ENCODE measurements at regions not wholly inside any gene's neighbourhood (a gene's known extent, or its start where the extent isn't known, plus 50 kb on each side); places are given as distances from the start of the nearest gene placed in this dataset.

- Histone ChIP-seq H3K23ac (ENCODE audit: low read length in 2 of 2) (no peak overlapping the region), H3K4me3 (ENCODE audit: insufficient read depth in 1 of 2, low read depth in 1 of 2, low read length in 2 of 2) (no peak overlapping the region), H2AK5ac (ENCODE audit: low read length, severe bottlenecking) (no peak overlapping the region), H2AFZ (ENCODE audit: low read depth, low read length) (no peak overlapping the region), H3K27me3 (ENCODE audit: control insufficient read depth in 1 of 2, insufficient read depth in 1 of 2, low read length in 2 of 2) (no peaks in the 10 kb centered on the region), H3K4me1 (ENCODE audit: control insufficient read depth, insufficient read depth, low read depth, low read length) (no peaks in the 10 kb centered on the region), H2BK15ac (ENCODE audit: low read depth, poor library complexity, severe bottlenecking) (no peak overlapping the region), H3K18ac (ENCODE audit: low read depth in 1 of 2, low read length in 2 of 2) (no peak overlapping the region), H3K27ac (ENCODE audit: low read length, poor library complexity, severe bottlenecking) (no peak overlapping the region), H2BK12ac (ENCODE audit: low read length in 2 of 2) (no peak overlapping the region), H3K36me3 (ENCODE audit: control insufficient read depth in 1 of 2, insufficient read depth in 2 of 2, low read depth in 1 of 2, low read length in 2 of 2) (no peaks in the 10 kb centered on the region), H3K4me2 (ENCODE audit: low read length, poor library complexity, severe bottlenecking) (no peak overlapping the region), H3K4ac (ENCODE audit: low read depth in 1 of 2, low read length in 2 of 2) (no peak overlapping the region), H3K9me3 (ENCODE audit: control insufficient read depth, low read length) (no peaks in the 10 kb centered on the region), H2BK5ac (ENCODE audit: low read depth, low read length, poor library complexity, severe bottlenecking) (no peak overlapping the region), H3K14ac (ENCODE audit: low read length in 2 of 2) (no peak overlapping the region), H4K8ac (ENCODE audit: low read length) (no peak overlapping the region), H4K91ac (ENCODE audit: low read length) (no peak overlapping the region), H2BK120ac (ENCODE audit: low read depth, low read length) (no peak overlapping the region), H3K9ac (ENCODE audit: low read length) (no peak overlapping the region), H3K79me1 (replicated peaks; ENCODE audit: low read length, poor library complexity, severe bottlenecking) (no peaks in the 10 kb centered on the region)
- DNase-seq: no peak
- WGBS: no CpG with 5 or more reads among the region's 1 CpG
These were observed 165.9 kb upstream of the SETBP1 start for GRCh38 chr18:44514766-44515165.

DNA sequence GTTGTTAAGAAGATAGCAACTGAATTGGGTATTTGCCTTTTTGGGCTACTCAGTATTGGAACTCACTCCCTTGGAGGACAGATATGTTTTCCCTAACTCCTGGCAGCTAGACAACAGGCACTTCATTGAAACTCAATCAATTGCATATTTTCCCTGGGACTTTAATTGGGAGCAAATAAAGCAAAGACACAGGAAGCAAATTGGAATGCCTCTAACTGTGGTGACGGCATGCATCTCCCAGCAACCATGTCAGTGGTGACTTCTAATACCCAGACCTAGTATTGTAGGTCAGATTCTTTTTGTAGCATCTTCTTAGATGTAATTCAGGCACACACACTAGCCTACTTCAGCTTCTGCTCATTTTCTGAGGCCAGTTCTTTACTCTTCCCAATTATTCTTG lies 164.2 kb upstream of the SETBP1 start:
- H3K4me2 ChIP-seq (ENCODE audit: low read length, poor library complexity, severe bottlenecking): no peak overlapping the region
- H3K14ac ChIP-seq (ENCODE audit: low read length in 2 of 2): no peak overlapping the region
- H3K36me3 ChIP-seq (ENCODE audit: control insufficient read depth in 1 of 2, insufficient read depth in 2 of 2, low read depth in 1 of 2, low read length in 2 of 2): no peaks in the 10 kb centered on the region
- no peak overlapping the region for H2BK12ac ChIP-seq (ENCODE audit: low read length in 2 of 2)
- H2AFZ ChIP-seq (ENCODE audit: low read depth, low read length): no peak overlapping the region
- H4K8ac ChIP-seq (ENCODE audit: low read length): no peak overlapping the region
- no peak overlapping the region for H2BK5ac ChIP-seq (ENCODE audit: low read depth, low read length, poor library complexity, severe bottlenecking)
- no peak overlapping the region for H2BK15ac ChIP-seq (ENCODE audit: low read depth, poor library complexity, severe bottlenecking)
- no peak overlapping the region for H3K23ac ChIP-seq (ENCODE audit: low read length in 2 of 2)
- peaks cover 2% of the 10 kb centered on the region for H3K4me1 ChIP-seq (ENCODE audit: control insufficient read depth, insufficient read depth, low read depth, low read length)
- H3K4me3 ChIP-seq (ENCODE audit: insufficient read depth in 1 of 2, low read depth in 1 of 2, low read length in 2 of 2): no peak overlapping the region
- DNase-seq: no peak
- H3K4ac ChIP-seq (ENCODE audit: low read depth in 1 of 2, low read length in 2 of 2): no peak overlapping the region
- 77% methylated on average over 1 of the region's 1 CpG for WGBS
- no peak overlapping the region for H3K18ac ChIP-seq (ENCODE audit: low read depth in 1 of 2, low read length in 2 of 2)
- H2BK120ac ChIP-seq (ENCODE audit: low read depth, low read length): no peak overlapping the region
- no peak overlapping the region for H3K27ac ChIP-seq (ENCODE audit: low read length, poor library complexity, severe bottlenecking)
- no peaks in the 10 kb centered on the region for H3K27me3 ChIP-seq (ENCODE audit: control insufficient read depth in 1 of 2, insufficient read depth in 1 of 2, low read length in 2 of 2)
- no peaks in the 10 kb centered on the region for H3K9me3 ChIP-seq (ENCODE audit: control insufficient read depth, low read length)
- H3K79me1 ChIP-seq (replicated peaks; ENCODE audit: low read length, poor library complexity, severe bottlenecking): no peaks in the 10 kb centered on the region
- no peak overlapping the region for H4K91ac ChIP-seq (ENCODE audit: low read length)
- no peak overlapping the region for H3K9ac ChIP-seq (ENCODE audit: low read length)
- H2AK5ac ChIP-seq (ENCODE audit: low read length, severe bottlenecking): no peak overlapping the region

- H3K18ac ChIP-seq (ENCODE audit: low read depth in 1 of 2, low read length in 2 of 2): no peak overlapping the region
- H3K4me2 ChIP-seq (ENCODE audit: low read length, poor library complexity, severe bottlenecking): no peak overlapping the region
- no peaks in the 10 kb centered on the region for H3K79me1 ChIP-seq (replicated peaks; ENCODE audit: low read length, poor library complexity, severe bottlenecking)
- no peak overlapping the region for H4K91ac ChIP-seq (ENCODE audit: low read length)
- H3K9ac ChIP-seq (ENCODE audit: low read length): no peak overlapping the region
- H3K9me3 ChIP-seq (ENCODE audit: control insufficient read depth, low read length): no peaks in the 10 kb centered on the region
- H3K36me3 ChIP-seq (ENCODE audit: control insufficient read depth in 1 of 2, insufficient read depth in 2 of 2, low read depth in 1 of 2, low read length in 2 of 2): no peaks in the 10 kb centered on the region
- H3K4me3 ChIP-seq (ENCODE audit: insufficient read depth in 1 of 2, low read depth in 1 of 2, low read length in 2 of 2): no peak overlapping the region
- no peak overlapping the region for H3K23ac ChIP-seq (ENCODE audit: low read length in 2 of 2)
- no peak for DNase-seq
- no peak overlapping the region for H3K27ac ChIP-seq (ENCODE audit: low read length, poor library complexity, severe bottlenecking)
- H4K8ac ChIP-seq (ENCODE audit: low read length): no peak overlapping the region
- no peak overlapping the region for H2BK5ac ChIP-seq (ENCODE audit: low read depth, low read length, poor library complexity, severe bottlenecking)
- no peak overlapping the region for H2BK120ac ChIP-seq (ENCODE audit: low read depth, low read length)
- no peak overlapping the region for H2AK5ac ChIP-seq (ENCODE audit: low read length, severe bottlenecking)
- no peak overlapping the region for H3K14ac ChIP-seq (ENCODE audit: low read length in 2 of 2)
- no peaks in the 10 kb centered on the region for H3K27me3 ChIP-seq (ENCODE audit: control insufficient read depth in 1 of 2, insufficient read depth in 1 of 2, low read length in 2 of 2)
- H3K4ac ChIP-seq (ENCODE audit: low read depth in 1 of 2, low read length in 2 of 2): no peak overlapping the region
- no peak overlapping the region for H2BK15ac ChIP-seq (ENCODE audit: low read depth, poor library complexity, severe bottlenecking)
- no peak overlapping the region for H2BK12ac ChIP-seq (ENCODE audit: low read length in 2 of 2)
- peaks cover 3% of the 10 kb centered on the region for H3K4me1 ChIP-seq (ENCODE audit: control insufficient read depth, insufficient read depth, low read depth, low read length)
- 98% methylated on average over 3 of the region's 3 CpGs for WGBS
- H2AFZ ChIP-seq (ENCODE audit: low read depth, low read length): no peak overlapping the region
These were observed 163.6 kb upstream of the SETBP1 start for GRCh38 chr18:44517136-44517535.

GRCh38 chr18:44518091-44518615 lies 162.5 kb upstream of the SETBP1 start:
- H2AK5ac ChIP-seq (ENCODE audit: low read length, severe bottlenecking): no peak overlapping the region
- no peak overlapping the region for H3K14ac ChIP-seq (ENCODE audit: low read length in 2 of 2)
- H3K27me3 ChIP-seq (ENCODE audit: control insufficient read depth in 1 of 2, insufficient read depth in 1 of 2, low read length in 2 of 2): no peaks in the 10 kb centered on the region

More at GRCh38 chr18:44518091-44518615, 162.5 kb upstream of the SETBP1 start:
- no peak overlapping the region for H2BK15ac ChIP-seq (ENCODE audit: low read depth, poor library complexity, severe bottlenecking)
- H3K23ac ChIP-seq (ENCODE audit: low read length in 2 of 2): no peak overlapping the region
- WGBS: 36% methylated on average over 4 of the region's 4 CpGs
- no peak overlapping the region for H3K9ac ChIP-seq (ENCODE audit: low read length)
- no peak overlapping the region for H4K8ac ChIP-seq (ENCODE audit: low read length)
- no peaks in the 10 kb centered on the region for H3K9me3 ChIP-seq (ENCODE audit: control insufficient read depth, low read length)
- no peak overlapping the region for H2BK5ac ChIP-seq (ENCODE audit: low read depth, low read length, poor library complexity, severe bottlenecking)
- no peak overlapping the region for H2AFZ ChIP-seq (ENCODE audit: low read depth, low read length)
- H3K4ac ChIP-seq (ENCODE audit: low read depth in 1 of 2, low read length in 2 of 2): no peak overlapping the region
- peaks cover 5% of the 10 kb centered on the region for H3K4me1 ChIP-seq (ENCODE audit: control insufficient read depth, insufficient read depth, low read depth, low read length)
- H2BK120ac ChIP-seq (ENCODE audit: low read depth, low read length): no peak overlapping the region
- H3K4me3 ChIP-seq (ENCODE audit: insufficient read depth in 1 of 2, low read depth in 1 of 2, low read length in 2 of 2): no peak overlapping the region
- no peak overlapping the region for H4K91ac ChIP-seq (ENCODE audit: low read length)
- no peak overlapping the region for H2BK12ac ChIP-seq (ENCODE audit: low read length in 2 of 2)
- H3K36me3 ChIP-seq (ENCODE audit: control insufficient read depth in 1 of 2, insufficient read depth in 2 of 2, low read depth in 1 of 2, low read length in 2 of 2): no peaks in the 10 kb centered on the region
- no peak overlapping the region for H3K27ac ChIP-seq (ENCODE audit: low read length, poor library complexity, severe bottlenecking)
- H3K79me1 ChIP-seq (replicated peaks; ENCODE audit: low read length, poor library complexity, severe bottlenecking): no peaks in the 10 kb centered on the region
- DNase-seq: no peak
- H3K18ac ChIP-seq (ENCODE audit: low read depth in 1 of 2, low read length in 2 of 2): no peak overlapping the region
- no peak overlapping the region for H3K4me2 ChIP-seq (ENCODE audit: low read length, poor library complexity, severe bottlenecking)
